ENCODE measurements at regions not wholly inside any gene's neighbourhood (a gene's known extent, or its start where the extent isn't known, plus 50 kb on each side); places are given as distances from the start of the nearest gene placed in this dataset.

GRCh38 chr11:111099028-111099713, 146.4 kb upstream of the POU2AF2 start:
- Mint-ChIP-seq H3K4me3 (ENCODE audit: low read depth, unreplicated experiment) (no peak overlapping the region), H3K9me3 (ENCODE audit: low read depth, unreplicated experiment) (no peaks in the 10 kb centered on the region), H3K4me1 (ENCODE audit: low read depth, unreplicated experiment) (no peaks in the 10 kb centered on the region), H3K27me3 (ENCODE audit: unreplicated experiment) (peaks cover 21% of the 10 kb centered on the region), H3K36me3 (ENCODE audit: insufficient read depth, unreplicated experiment) (no peaks in the 10 kb centered on the region), H3K27ac (ENCODE audit: unreplicated experiment) (no peak overlapping the region)
- no peak for TF ChIP-seq CTCF (IDR thresholded peaks at IDR 0.05; ENCODE audit: unreplicated experiment)
- CTCF ChIA-PET, result interaction anchor here (0.6 kb wide), 1 partner anchor 160 kb away, joined by 4 read pairs; no protein-coding TSS in a partner anchor
- BruUV-seq (replicated peaks), result no TSS peak
- no peak for DNase-seq
- intact Hi-C loops (cut with micrococcal nuclease; ENCODE audit: unreplicated experiment), result no loop called here

- H3K9me3 Mint-ChIP-seq (ENCODE audit: low read depth, unreplicated experiment), result no peaks in the 10 kb centered on the region
- BruUV-seq (replicated peaks), result no TSS peak
- H3K4me3 Mint-ChIP-seq (ENCODE audit: low read depth, unreplicated experiment), result no peak overlapping the region
- peaks cover 17% of the 10 kb centered on the region for H3K27me3 Mint-ChIP-seq (ENCODE audit: unreplicated experiment)
- H3K4me1 Mint-ChIP-seq (ENCODE audit: low read depth, unreplicated experiment), result no peaks in the 10 kb centered on the region
- H3K36me3 Mint-ChIP-seq (ENCODE audit: insufficient read depth, unreplicated experiment), result no peaks in the 10 kb centered on the region
- intact Hi-C loops (cut with micrococcal nuclease; ENCODE audit: unreplicated experiment), result no loop called here
- TF ChIP-seq CTCF (IDR thresholded peaks at IDR 0.05; ENCODE audit: unreplicated experiment), result no peak
- no peak overlapping the region for H3K27ac Mint-ChIP-seq (ENCODE audit: unreplicated experiment)
- no peak for DNase-seq
- CTCF ChIA-PET, result no interaction called here
Observed at GRCh38 chr11:111098091-111098490, 147.4 kb upstream of the POU2AF2 start.

- Mint-ChIP-seq H3K27ac (ENCODE audit: unreplicated experiment) (no peak overlapping the region), H3K4me3 (ENCODE audit: low read depth, unreplicated experiment) (no peak overlapping the region), H3K36me3 (ENCODE audit: insufficient read depth, unreplicated experiment) (no peaks in the 10 kb centered on the region), H3K4me1 (ENCODE audit: low read depth, unreplicated experiment) (no peaks in the 10 kb centered on the region), H3K27me3 (ENCODE audit: unreplicated experiment) (peaks cover 22% of the 10 kb centered on the region), H3K9me3 (ENCODE audit: low read depth, unreplicated experiment) (no peaks in the 10 kb centered on the region)
- CTCF ChIA-PET, result no interaction called here
- TF ChIP-seq CTCF (IDR thresholded peaks at IDR 0.05; ENCODE audit: unreplicated experiment), result no peak
- BruUV-seq (replicated peaks), result no TSS peak
- intact Hi-C loops (cut with micrococcal nuclease; ENCODE audit: unreplicated experiment), result no loop called here
- DNase-seq, result no peak
Observed at GRCh38 chr11:111097191-111097590, 148.3 kb upstream of the POU2AF2 start.

GRCh38 chr11:111095327-111095726, 150.2 kb upstream of the POU2AF2 start:
- no peak for TF ChIP-seq CTCF (IDR thresholded peaks at IDR 0.05; ENCODE audit: unreplicated experiment)
- Mint-ChIP-seq H3K36me3 (ENCODE audit: insufficient read depth, unreplicated experiment) (no peaks in the 10 kb centered on the region), H3K27ac (ENCODE audit: unreplicated experiment) (no peak overlapping the region), H3K27me3 (ENCODE audit: unreplicated experiment) (peaks cover 18% of the 10 kb centered on the region), H3K4me3 (ENCODE audit: low read depth, unreplicated experiment) (no peak overlapping the region), H3K4me1 (ENCODE audit: low read depth, unreplicated experiment) (no peaks in the 10 kb centered on the region), H3K9me3 (ENCODE audit: low read depth, unreplicated experiment) (no peaks in the 10 kb centered on the region)
- BruUV-seq (replicated peaks), result no TSS peak
- intact Hi-C loops (cut with micrococcal nuclease; ENCODE audit: unreplicated experiment), result no loop called here
- CTCF ChIA-PET, result no interaction called here
- DNase-seq, result no peak

All from Calu3 (cell line).